GM23338 (cell line): ENCODE measurements at regions not wholly inside any gene's neighbourhood (a gene's known extent, or its start where the extent isn't known, plus 50 kb on each side); places are given as distances from the start of the nearest gene placed in this dataset.

Experiments used
- CREB1 ChIP-seq: fragments of 250-450 bp; sonication (Bioruptor Pico); IDR thresholded peaks from 2 replicates; pipeline ENCODE4 v1.5.0; 2020; ENCODE audit warnings: low read depth, mild to moderate bottlenecking, moderate library complexity
- CTCF ChIP-seq, 2 experiments: fragments of 200-600 bp in 1 of 2; sonication (generic) in 1 of 2; conservative IDR thresholded peaks; 2 replicates each; pipeline versions ENCODE4 v1.5.1 to v1.6.1; 2016 to 2017; ENCODE audit warnings: antibody characterized with exemption in 2 of 2, low read depth in 2 of 2, mild to moderate bottlenecking in 2 of 2, moderate library complexity in 1 of 2
- EZH2 ChIP-seq: fragments of 200-600 bp; sonication (generic); IDR thresholded peaks from one replicate; pipeline ENCODE4 v1.8.0; 2017; ENCODE audit warnings: antibody characterized with exemption, mild to moderate bottlenecking, low read depth; ENCODE audit not compliant: unreplicated experiment
- EZH2phosphoT487 ChIP-seq: fragments of 200-600 bp; sonication (generic); IDR thresholded peaks from one replicate; pipeline ENCODE4 v1.8.1; 2018; ENCODE audit warnings: antibody characterized with exemption; ENCODE audit not compliant: unreplicated experiment
- JUNB ChIP-seq: IDR thresholded peaks from one replicate; pipeline ENCODE4 v1.6.1; 2016; ENCODE audit warnings: antibody characterized with exemption; ENCODE audit not compliant: unreplicated experiment
- NANOG ChIP-seq: IDR thresholded peaks from 2 replicates; pipeline ENCODE4 v1.6.1; 2016; ENCODE audit warnings: antibody characterized with exemption, borderline replicate concordance
- POLR2AphosphoS5 ChIP-seq: IDR thresholded peaks from 2 replicates; pipeline ENCODE4 v1.6.1; 2016; ENCODE audit warnings: antibody characterized with exemption, low read depth
- REST ChIP-seq: IDR thresholded peaks from one replicate; pipeline ENCODE4 v1.6.1; 2018; ENCODE audit warnings: antibody characterized with exemption; ENCODE audit not compliant: unreplicated experiment
- STAT1 ChIP-seq: IDR thresholded peaks from one replicate; pipeline ENCODE4 v1.6.1; 2016; ENCODE audit warnings: antibody characterized with exemption; ENCODE audit not compliant: unreplicated experiment
- ZNF114 ChIP-seq: fragments of 250-450 bp; sonication (Bioruptor Pico); IDR thresholded peaks from 2 replicates; pipeline ENCODE4 v1.5.0; 2020; ENCODE audit warnings: mild to moderate bottlenecking, moderate library complexity
- ZNF331 ChIP-seq: fragments of 250-450 bp; sonication (Bioruptor Pico); IDR thresholded peaks from 2 replicates; pipeline ENCODE4 v1.5.0; 2020; ENCODE audit warnings: low read depth, mild to moderate bottlenecking, moderate library complexity

- TF ChIP-seq CTCF (conservative IDR thresholded peaks at IDR 0.05; ENCODE audit: low read depth in 2 of 2) (no peak), POLR2AphosphoS5 (no peak), EZH2phosphoT487 (no peak), ZNF331 (CRISPR knock-in tag) (no peak), NANOG (no peak), EZH2 (no peak), CREB1 (no peak), STAT1 (no peak), ZNF114 (CRISPR knock-in tag) (no peak), REST (no peak), JUNB (no peak)
Observed at GRCh38 chr18:30689216-30689615, 353.3 kb downstream of the DSC3 start.
